ENCODE measurements at regions not wholly inside any gene's neighbourhood (a gene's known extent, or its start where the extent isn't known, plus 50 kb on each side); places are given as distances from the start of the nearest gene placed in this dataset.

GRCh38 chr22:27682437-27682836 is 119.1 kb downstream of the MN1 start:
- TF ChIP-seq, protein P1, sequence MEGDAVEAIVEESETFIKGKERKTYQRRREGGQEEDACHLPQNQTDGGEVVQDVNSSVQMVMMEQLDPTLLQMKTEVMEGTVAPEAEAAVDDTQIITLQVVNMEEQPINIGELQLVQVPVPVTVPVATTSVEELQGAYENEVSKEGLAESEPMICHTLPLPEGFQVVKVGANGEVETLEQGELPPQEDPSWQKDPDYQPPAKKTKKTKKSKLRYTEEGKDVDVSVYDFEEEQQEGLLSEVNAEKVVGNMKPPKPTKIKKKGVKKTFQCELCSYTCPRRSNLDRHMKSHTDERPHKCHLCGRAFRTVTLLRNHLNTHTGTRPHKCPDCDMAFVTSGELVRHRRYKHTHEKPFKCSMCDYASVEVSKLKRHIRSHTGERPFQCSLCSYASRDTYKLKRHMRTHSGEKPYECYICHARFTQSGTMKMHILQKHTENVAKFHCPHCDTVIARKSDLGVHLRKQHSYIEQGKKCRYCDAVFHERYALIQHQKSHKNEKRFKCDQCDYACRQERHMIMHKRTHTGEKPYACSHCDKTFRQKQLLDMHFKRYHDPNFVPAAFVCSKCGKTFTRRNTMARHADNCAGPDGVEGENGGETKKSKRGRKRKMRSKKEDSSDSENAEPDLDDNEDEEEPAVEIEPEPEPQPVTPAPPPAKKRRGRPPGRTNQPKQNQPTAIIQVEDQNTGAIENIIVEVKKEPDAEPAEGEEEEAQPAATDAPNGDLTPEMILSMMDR (IDR thresholded peaks at IDR 0.05; ENCODE audit: insufficient read depth, low read depth, low read length) = peak; percentile 13
- no peak for TF ChIP-seq EZH2 (IDR thresholded peaks at IDR 0.05; ENCODE audit: insufficient read depth, low read length)

Data from astrocyte (in vitro differentiated cells and primary cell).